HG02588 (cell line): ENCODE measurements at regions not wholly inside any gene's neighbourhood (a gene's known extent, or its start where the extent isn't known, plus 50 kb on each side); places are given as distances from the start of the nearest gene placed in this dataset.
"Not testable (repeated sequence)": the region's sequence is repeated elsewhere in the genome, so short reads cannot be mapped to it uniquely, and the experiment has no call there.

ENCODE experiments used
- ATAC-seq: cut with Tn5 transposase; IDR thresholded peaks from one replicate; pipeline ENCODE4 v1.9.1; 2021; ENCODE audit warnings: mild to moderate bottlenecking, moderate library complexity; ENCODE audit not compliant: unreplicated experiment

GRCh38 chr9:26510137-26510536, 382.5 kb downstream of the CAAP1 start:
- no peak for ATAC-seq

GRCh38 chr9:26508897-26509296, 383.7 kb downstream of the CAAP1 start:
- no peak for ATAC-seq

- no peak for ATAC-seq
Measured at GRCh38 chr9:26504057-26504456, 388.5 kb downstream of the CAAP1 start.

DNA sequence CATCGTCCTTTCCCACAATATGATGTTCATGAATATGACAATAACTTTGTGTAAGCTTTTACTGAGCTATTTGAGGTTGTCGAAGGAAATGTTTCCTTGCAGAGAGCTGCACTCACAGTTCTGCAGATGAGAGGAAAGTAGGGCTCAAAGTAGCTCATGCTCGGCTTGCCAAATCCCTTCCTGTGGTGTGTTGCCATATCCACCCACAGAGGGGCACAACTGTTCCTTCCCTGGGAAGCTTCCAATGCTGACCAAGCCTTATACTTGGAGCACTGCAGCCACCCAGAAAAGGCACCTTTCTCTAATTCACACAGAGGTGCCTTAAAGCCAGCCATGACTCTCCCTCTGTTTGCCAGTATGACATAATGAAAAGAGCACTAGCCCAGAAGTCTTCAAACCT, 390.3 kb downstream of the CAAP1 start:
- no peak for ATAC-seq

DNA sequence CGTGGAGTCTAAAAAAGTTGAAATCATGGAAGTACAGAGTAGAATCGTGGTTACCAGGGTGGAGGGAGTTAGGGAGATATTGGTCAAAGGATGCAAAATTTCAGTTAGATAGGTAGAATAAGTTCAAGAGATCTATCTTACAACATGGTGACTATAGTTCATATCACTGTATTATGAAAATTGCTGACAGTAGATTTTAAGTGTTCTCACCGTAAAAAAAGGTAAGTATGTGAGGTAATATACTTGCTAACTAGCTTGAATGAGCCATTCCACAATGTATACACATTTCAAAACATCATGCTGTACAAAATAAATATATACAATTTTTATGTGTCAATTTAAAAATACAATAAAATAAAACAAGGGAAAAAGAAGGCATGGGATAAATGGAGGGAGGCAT, 392.1 kb downstream of the CAAP1 start:
- no peak for ATAC-seq

DNA sequence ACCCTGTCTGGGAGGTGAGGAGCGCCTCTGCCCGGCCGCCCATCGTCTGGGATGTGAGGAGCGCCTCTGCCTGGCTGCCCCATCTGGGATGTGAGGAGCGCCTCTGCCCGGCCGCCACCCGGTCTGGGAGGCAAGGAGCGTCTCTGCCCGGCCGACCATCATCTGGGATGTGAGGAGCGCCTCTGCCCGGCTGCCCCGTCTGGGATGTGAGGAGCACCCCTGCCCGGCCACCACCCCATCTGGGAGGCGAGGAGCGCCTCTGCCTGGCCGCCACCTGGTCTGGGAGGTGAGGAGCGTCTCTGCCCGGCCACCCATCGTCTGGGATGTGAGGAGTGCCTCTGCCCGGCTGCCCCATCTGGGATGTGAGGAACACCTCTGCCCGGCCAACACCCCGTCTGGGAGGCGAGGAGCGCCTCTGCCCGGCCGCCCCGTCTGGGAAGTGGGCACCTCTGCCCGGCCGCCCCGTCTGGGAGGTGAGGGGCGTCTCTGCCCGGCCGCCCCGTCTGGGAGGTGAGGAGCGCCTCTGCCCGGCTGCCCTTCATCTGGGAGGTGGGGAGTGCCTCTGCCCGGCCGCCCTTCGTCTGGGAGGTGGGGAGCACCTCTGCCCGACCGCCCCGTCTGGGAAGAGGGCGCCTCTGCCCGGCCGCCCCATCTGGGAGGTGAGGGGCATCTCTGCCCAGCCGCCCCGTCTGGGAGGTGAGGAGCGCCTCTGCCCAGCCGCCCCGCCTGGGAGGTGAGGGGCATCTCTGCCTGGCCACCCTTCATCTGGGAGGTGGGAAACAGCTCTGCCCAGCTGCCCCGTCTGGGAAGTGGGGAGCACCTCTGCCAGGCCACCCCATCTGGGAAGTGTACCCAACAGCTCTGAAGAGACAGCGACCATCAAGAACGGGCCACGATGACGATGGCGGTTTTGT, 399.7 kb downstream of the CAAP1 start:
- not testable (repeated sequence) for ATAC-seq

DNA sequence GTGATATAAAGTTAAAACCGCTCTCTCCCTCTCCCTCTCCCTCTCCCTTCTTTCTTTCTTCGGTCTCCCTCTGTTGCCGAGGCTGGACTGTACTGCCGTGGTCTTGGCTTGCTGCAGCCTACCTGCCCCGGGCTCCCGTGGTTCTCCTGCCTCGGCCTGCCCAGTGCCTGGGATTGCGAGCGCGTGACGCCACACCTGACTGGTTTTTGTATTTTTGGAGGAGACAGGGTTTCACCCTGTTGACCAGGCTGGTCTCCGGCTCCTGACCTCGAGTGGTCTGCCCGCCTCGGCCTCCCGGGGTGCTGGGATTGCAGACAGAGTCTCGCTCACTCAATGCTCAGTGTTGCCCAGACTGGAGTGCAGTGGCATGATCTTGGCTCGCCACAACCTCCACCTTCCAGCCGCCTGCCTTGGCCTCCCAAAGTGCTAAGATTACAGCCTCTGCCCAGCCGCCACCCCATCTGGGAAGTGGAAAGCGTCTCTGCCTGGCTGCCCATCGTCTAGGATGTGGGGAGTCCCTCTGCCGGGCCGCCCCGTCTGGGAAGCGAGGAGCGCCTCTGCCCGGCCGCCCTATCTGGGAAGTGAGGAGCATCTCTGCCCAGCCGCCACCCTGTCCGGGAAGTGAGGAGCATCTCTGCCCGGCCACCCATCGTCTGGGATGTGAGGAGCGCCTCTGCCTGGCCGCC, 400.5 kb downstream of the CAAP1 start:
- not testable (repeated sequence) for ATAC-seq

DNA sequence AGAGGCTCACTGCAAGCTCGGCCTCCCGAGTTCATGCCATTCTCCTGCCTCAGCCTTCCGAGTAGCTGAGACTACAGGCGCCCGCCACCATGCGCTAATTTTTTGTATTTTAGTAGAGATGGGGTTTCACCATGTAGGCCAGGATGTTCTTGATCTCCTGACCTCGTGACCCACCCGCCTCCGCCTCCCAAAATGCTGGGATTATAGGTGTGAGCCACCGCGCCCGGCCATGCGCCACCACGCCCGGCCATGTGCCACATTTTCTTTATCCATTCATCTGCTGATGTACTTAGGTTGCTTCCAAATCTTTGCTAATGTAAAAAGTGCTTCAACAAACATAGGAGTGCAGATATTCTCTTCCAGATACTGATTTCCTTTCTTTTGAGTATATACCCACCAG, 408.6 kb downstream of the CAAP1 start:
- ATAC-seq = no peak

DNA sequence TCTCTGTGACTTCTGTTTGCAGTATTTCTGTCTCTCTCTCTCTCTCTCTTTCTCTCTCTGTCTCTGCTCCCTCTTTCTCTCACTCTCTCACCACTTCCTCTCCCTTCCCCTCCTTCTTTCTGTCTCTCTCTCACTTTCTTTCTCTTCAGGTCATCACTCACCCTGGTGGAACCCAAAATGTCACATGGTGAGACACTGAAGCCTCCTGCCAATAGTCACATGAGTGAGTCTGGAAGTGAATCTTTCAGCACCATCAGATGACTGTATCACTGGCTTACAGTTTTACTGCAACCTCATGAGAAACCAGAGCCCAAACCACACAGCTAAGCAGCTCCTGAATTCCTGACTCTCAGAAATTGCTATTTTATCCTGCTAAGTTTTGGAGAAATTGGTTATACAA, 414.6 kb downstream of the CAAP1 start:
- ATAC-seq = no peak

DNA sequence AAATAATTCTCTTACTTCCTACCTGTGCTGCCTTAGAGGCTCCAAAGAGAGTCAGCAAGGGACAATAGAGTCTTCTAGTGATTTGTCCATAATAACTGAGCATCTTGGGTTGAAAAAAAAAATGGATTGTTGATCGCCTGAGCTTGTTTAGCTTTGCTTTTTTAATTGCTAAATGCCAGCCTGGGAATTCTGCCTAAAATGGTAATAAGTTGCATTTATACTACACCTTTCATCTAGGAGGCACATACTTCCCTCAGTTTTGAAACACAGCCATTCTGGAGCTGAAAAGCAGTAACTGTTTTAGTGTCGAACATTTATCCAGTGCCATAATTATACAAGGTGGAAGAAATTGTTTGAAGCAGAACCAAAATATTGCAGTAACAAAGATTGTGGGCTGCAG, 421.3 kb downstream of the CAAP1 start:
- no peak for ATAC-seq

DNA sequence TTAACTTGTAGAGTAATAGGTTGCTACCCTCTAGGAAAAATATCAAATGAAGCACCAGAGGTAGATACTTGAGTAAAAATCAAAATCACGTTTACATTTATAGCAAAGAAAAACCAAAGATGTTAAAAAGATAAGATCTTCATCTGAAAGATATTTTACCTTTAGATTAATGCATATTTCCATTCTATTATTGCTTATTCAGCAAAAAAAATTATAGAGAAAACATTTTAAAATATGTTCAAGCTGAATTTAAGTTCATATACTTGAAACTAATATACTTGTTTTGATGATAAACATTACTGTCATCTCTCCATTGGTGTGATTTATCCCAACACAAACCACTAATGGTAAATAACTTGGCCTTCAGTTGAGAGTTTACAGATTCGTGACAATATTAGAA, 422.3 kb downstream of the CAAP1 start:
- no peak for ATAC-seq

DNA sequence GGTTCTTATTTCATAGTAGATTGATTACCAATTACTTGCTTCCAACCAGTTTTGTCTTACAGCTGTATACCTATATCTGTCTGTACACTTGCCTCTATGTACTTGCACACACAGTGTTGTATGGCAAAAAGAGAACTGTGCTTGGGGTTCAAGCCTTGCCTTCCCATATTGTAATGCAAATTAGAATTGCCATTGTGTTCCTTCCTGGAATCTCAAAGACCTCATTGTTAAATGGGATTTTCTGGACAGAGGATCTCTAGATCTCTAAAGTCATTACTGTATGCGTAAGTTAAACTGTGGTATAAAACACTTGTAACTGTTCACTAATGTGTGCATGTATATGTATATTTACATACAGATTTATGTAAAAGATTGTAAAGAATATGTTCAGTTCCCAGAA, 428.8 kb downstream of the CAAP1 start:
- ATAC-seq = no peak

DNA sequence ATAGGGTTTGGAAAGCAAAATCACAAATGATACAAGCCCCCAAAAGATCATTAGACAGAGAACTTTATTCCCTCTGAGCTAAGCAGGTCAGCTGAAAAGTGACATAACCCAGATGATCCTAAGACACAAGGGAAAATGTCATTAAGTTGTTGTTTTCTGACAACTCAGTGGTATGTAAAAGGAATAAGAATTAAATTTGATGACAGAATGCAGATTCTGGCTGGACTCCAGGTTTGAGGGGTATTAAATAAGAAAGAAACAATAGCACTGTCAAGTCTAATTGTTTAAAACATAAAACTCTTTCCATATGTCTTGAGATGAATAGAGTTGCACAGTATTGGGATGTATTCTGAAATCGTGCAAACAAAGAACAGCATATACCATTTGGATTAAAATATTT, 429.9 kb downstream of the CAAP1 start:
- ATAC-seq = no peak

- ATAC-seq = no peak
Measured at GRCh38 chr9:26462213-26462612, 430.4 kb downstream of the CAAP1 start.

DNA sequence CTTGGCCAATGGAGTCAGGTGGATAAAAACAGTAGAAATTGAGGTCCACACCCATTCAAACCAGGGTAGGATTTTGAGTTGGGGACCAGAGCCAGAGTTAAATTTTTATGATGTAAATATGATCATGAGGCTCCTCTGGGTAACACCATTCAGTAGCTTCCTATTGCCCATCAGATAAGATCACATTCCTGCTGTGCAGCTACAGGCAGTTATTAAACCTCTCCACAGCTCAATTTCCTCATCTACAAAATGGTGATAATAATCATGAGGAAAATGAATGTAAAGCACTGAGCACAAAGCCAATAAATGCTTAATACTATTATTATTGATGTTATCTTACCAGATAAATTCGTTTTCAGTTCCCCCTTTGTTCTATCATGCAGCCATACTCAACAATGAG, 432.0 kb downstream of the CAAP1 start:
- no peak for ATAC-seq

DNA sequence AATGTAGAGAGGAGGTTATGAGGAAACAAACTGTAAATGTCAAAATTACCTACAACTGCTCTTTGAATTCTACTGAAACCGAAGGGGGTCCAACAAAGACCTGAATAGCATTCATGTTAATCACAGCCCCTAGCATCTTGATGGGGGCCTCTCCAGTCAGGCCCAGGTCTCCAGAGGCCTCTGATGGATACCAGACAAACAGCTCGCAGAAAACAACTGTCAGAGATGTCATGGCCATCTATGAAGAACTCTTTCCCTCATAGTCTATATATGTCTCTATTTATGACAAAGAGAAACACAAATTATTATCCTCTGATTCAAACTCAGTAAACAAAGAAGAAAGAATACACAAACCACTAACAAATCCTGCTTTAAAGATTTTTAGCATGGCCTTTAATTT, 432.6 kb downstream of the CAAP1 start:
- no peak for ATAC-seq

DNA sequence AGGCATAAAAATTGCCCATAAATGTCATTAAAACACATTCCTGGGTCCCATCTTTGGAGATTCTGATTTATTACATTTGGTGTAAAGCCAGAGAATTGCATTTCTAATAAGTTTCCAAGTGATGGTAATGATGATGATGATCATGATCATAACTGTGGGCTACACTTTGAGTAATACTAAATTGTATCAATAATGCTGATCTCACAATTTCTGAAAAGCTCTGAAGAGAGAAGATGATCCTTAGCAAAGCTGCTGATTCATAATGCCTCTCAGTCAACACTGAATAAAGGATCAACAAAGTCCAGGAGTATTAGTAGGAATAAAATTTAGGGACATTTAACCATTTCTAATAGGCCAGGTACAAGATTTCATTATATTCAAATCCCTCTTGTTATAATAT, 434.5 kb downstream of the CAAP1 start:
- no peak for ATAC-seq

DNA sequence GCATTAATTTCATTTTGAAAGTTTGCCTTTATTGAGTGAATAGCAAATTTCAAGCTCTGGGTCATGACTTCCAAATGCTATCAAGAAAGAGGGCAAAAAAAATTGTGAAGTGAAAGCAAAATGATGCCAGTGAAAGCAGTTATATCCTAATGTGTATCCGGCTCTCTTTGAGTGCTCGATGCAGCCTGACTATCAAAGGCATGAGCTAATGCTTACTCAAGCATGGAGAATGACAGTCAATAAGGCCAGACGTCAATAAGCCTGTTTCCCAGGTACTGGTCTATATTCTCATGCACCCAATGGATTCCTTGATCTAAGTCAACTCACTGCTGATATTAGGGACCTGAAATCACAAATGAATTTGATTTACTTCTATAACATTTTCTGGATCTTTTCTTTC, 435.5 kb downstream of the CAAP1 start:
- no peak for ATAC-seq

GRCh38 chr9:26439061-26439624, 453.5 kb downstream of the CAAP1 start:
- ATAC-seq = no peak

GRCh38 chr9:26437056-26437711, 455.4 kb downstream of the CAAP1 start:
- no peak for ATAC-seq

DNA sequence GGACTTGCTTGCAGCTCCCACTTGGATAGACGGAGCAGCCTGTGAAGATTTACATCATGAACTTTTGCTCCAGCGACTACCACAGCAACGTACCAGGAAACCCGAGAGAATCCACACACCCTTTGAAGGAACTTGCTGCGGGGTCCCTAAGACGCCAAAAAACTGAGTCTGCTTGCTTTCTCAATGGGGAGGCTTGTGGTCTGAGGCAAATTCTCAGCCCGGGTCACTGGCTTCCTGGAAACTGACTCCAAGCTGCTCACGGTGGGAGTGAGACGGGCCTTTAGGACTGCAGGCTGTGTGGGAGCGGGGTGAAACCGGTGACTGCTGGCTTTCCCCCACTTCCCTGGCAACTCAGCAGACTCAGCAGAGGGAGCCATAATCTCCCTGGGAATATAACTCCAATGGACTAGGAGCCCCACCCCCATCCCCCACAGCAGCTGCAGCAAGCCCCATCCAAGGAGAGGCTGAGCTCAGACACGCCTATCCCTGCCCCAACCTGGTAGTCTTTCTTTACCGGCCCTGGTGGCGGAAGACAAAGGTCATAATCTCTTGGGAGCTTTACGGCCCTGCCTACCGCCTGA, 466.0 kb downstream of the CAAP1 start:
- no peak for ATAC-seq
